Epidermal melanocyte (primary cell): ENCODE measurements at regions not wholly inside any gene's neighbourhood (a gene's known extent, or its start where the extent isn't known, plus 50 kb on each side); places are given as distances from the start of the nearest gene placed in this dataset.
A peak's percentile ranks its signal among the peaks of the same experiment; 100 is the strongest.

Experiments
- DNase-seq: peaks from one replicate; pipeline ENCODE4 v3.0.0; 2011; ENCODE audit warnings: low spot score; ENCODE audit not compliant: insufficient read length

- no peak for DNase-seq
Measured at GRCh38 chr2:40507432-40507831, 55.5 kb upstream of the SLC8A1 start.

GRCh38 chr2:40510304-40510703, 58.4 kb upstream of the SLC8A1 start:
- no peak for DNase-seq

- DNase-seq: peak; percentile 26
Measured at GRCh38 chr2:40511661-40512213, 59.8 kb upstream of the SLC8A1 start.

GRCh38 chr2:40512256-40512655, 60.4 kb upstream of the SLC8A1 start:
- DNase-seq: no peak

GRCh38 chr2:40513201-40513600, 61.3 kb upstream of the SLC8A1 start:
- no peak for DNase-seq

GRCh38 chr2:40516604-40517003, 64.7 kb upstream of the SLC8A1 start:
- DNase-seq: no peak

- no peak for DNase-seq
Measured at GRCh38 chr2:40528564-40528963, 76.7 kb upstream of the SLC8A1 start.

GRCh38 chr2:40531359-40531758, 79.5 kb upstream of the SLC8A1 start:
- DNase-seq: no peak

- DNase-seq: no peak
Measured at GRCh38 chr2:40534528-40534927, 82.6 kb upstream of the SLC8A1 start.

- no peak for DNase-seq
Measured at GRCh38 chr2:40535972-40536371, 84.1 kb upstream of the SLC8A1 start.

- DNase-seq: no peak
Measured at GRCh38 chr2:40540026-40540425, 88.1 kb upstream of the SLC8A1 start.

GRCh38 chr2:40543381-40543780, 91.5 kb upstream of the SLC8A1 start:
- no peak for DNase-seq

- DNase-seq: no peak
Measured at GRCh38 chr2:40544072-40544471, 92.2 kb upstream of the SLC8A1 start.

GRCh38 chr2:40545645-40546044, 93.8 kb upstream of the SLC8A1 start:
- no peak for DNase-seq

GRCh38 chr2:40546439-40547191, 94.7 kb upstream of the SLC8A1 start:
- no peak for DNase-seq

GRCh38 chr2:40548521-40548920, 96.6 kb upstream of the SLC8A1 start:
- no peak for DNase-seq

GRCh38 chr2:40550085-40550484, 98.2 kb upstream of the SLC8A1 start:
- no peak for DNase-seq

- DNase-seq: no peak
Measured at GRCh38 chr2:40551081-40551480, 99.2 kb upstream of the SLC8A1 start.

- no peak for DNase-seq
Measured at GRCh38 chr2:40554665-40555294, 102.9 kb upstream of the SLC8A1 start.

GRCh38 chr2:40556293-40556692, 104.4 kb upstream of the SLC8A1 start:
- DNase-seq: no peak

- DNase-seq: no peak
Measured at GRCh38 chr2:40556739-40557138, 104.8 kb upstream of the SLC8A1 start.

GRCh38 chr2:40558761-40559160, 106.9 kb upstream of the SLC8A1 start:
- DNase-seq: no peak

- no peak for DNase-seq
Measured at GRCh38 chr2:40559175-40559574, 107.3 kb upstream of the SLC8A1 start.
